Fibroblast of villous mesenchyme (primary cell): ENCODE measurements at regions not wholly inside any gene's neighbourhood (a gene's known extent, or its start where the extent isn't known, plus 50 kb on each side); places are given as distances from the start of the nearest gene placed in this dataset.

ENCODE experiments used
- DNase-seq: peaks from one replicate; pipeline ENCODE4 v3.0.0-alpha.2; 2010; ENCODE audit warnings: low read depth
- H3K4me3 ChIP-seq: 2 replicates; pipeline ENCODE4 v1.5.1; 2011; ENCODE audit warnings: low read depth, mild to moderate bottlenecking, low read length
- TF ChIP-seq, protein P1 (sequence below): IDR thresholded peaks from 2 replicates; pipeline ENCODE4 v1.5.1; 2012; ENCODE audit warnings: low read depth, mild to moderate bottlenecking, low read length; ENCODE audit not compliant: insufficient read depth

DNA sequence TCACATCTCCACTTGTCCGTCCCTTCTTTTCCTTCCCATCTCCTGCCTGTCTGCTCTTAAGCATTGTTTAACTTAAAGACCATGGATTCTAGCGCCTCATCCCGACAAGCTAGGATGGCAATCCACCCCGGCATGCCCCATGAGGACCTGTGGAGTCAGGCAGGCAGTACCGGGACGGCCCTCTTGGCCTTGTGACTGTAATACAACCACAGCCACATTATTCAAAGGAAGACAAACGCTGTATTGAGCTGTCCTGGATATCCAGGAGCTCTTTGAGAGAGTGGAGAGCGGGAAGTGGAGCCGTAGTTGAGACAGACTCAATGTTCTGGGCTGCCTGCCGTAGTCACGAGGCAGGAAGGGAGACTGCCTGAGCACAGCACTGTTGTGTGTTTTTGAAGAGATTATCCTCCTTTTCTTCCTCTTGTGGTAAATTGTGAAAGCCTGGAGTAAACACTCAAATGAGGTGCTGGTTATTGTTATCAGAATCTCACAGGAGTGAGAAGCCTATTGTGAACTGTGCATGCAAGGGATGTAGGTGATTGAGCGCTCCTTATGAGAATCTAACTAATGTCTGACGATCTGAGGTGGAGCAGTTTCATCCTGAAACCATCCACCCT, 929.8 kb upstream of the CNTNAP5 start:
- H3K4me3 ChIP-seq: no peak overlapping the region
- TF ChIP-seq, protein P1, sequence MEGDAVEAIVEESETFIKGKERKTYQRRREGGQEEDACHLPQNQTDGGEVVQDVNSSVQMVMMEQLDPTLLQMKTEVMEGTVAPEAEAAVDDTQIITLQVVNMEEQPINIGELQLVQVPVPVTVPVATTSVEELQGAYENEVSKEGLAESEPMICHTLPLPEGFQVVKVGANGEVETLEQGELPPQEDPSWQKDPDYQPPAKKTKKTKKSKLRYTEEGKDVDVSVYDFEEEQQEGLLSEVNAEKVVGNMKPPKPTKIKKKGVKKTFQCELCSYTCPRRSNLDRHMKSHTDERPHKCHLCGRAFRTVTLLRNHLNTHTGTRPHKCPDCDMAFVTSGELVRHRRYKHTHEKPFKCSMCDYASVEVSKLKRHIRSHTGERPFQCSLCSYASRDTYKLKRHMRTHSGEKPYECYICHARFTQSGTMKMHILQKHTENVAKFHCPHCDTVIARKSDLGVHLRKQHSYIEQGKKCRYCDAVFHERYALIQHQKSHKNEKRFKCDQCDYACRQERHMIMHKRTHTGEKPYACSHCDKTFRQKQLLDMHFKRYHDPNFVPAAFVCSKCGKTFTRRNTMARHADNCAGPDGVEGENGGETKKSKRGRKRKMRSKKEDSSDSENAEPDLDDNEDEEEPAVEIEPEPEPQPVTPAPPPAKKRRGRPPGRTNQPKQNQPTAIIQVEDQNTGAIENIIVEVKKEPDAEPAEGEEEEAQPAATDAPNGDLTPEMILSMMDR: no peak
- DNase-seq: no peak

DNA sequence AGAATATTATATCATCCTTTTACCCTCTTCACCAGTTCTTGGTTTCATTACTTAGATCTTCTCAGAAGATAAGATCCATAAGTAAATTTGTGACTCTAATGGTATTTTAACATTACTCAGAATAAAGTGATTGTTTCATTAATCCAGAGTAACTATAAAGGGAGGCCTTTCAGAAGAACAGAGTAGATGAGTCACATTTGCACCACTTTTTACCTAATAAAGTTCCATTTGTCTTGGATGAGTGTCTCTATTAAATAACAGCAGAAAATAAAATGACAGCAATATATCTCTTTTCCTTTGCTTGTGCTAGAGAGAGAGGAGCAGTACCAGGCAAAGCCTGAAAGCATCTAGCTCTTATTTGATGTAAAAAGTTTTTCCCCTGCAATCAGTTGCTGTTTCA, 926.5 kb upstream of the CNTNAP5 start:
- no peak for DNase-seq
- no peak overlapping the region for H3K4me3 ChIP-seq
- TF ChIP-seq, protein P1: no peak

DNA sequence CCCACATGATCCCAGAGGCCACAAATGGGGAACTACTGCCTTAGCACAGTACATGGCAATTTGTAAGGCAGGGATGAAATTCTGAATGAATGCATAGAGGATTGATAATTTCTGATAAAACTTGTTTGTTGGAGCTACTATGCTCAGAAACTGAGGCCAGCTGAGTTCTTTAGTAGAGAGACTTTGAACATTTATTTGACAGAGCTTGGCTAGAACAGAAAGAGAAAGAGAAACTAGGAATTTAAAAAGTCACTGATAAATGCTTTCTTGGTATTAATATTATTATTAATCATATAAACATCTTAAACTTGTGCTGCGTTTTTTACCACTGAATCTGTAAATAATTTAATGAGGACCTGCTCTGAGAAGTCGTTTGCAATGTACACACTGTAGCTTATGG, 923.7 kb upstream of the CNTNAP5 start:
- TF ChIP-seq, protein P1: no peak
- no peak overlapping the region for H3K4me3 ChIP-seq
- peak; percentile 27 for DNase-seq

DNA sequence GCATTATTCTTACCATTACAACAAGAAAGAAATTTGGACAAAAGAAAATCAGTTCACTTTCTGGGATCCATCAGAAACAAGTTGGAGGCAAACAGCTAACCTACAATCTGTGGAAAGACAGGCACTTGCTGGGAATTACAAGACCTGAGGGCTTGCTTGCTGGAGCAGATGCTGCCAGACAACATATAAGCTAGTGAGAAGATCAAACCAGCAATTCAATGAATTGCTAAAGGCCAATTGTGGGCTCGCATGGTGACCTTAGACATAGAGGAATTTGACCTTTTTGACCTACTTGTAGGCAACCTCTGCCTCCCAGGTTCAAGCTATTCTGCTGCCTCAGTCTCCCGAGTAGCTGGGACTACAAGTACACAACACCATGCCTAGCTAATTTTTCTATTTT, 921.2 kb upstream of the CNTNAP5 start:
- TF ChIP-seq, protein P1: no peak
- no peak for DNase-seq
- H3K4me3 ChIP-seq: no peak overlapping the region

DNA sequence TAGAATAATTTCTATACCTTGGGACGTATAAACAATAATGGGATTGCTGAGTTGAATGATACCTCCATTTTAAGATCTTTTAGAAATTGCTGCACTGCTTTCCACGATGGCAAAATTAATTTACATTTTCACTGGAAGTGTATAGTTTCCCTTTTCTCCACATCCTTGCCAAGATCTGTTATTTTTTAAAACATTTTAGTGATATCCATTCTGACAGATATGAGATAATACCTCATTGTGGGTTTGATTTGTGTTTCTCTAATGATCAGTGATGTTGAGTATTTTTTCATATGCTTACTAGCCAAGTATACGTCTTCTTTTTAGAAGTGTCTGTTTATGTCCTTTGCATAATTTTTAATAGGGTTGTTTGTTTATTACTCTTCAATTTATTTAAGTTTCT, 908.5 kb upstream of the CNTNAP5 start:
- TF ChIP-seq, protein P1: no peak

DNA sequence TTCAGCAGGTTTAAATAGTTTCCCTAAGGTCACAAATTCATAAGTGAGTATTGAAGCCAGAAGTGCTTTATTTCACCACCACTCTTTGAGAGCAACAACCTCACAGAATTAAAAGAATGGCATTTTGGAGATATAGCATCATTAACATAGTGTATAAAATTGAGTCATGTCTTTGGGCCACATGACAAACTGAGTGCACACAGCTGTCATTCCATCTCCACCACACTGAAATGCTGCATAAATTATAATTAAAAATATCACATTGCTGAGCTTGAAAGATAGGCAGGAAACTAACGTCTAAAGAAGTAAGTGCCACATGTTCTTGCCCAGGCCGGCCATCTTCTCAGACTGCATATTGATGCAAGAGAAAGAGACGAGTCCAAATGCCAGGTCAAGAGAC, 897.9 kb upstream of the CNTNAP5 start:
- no peak overlapping the region for H3K4me3 ChIP-seq
- no peak for DNase-seq
- TF ChIP-seq, protein P1: no peak

More for the DNA sequence above, 908.5 kb upstream of the CNTNAP5 start:
- H3K4me3 ChIP-seq: no peak overlapping the region
- no peak for DNase-seq

DNA sequence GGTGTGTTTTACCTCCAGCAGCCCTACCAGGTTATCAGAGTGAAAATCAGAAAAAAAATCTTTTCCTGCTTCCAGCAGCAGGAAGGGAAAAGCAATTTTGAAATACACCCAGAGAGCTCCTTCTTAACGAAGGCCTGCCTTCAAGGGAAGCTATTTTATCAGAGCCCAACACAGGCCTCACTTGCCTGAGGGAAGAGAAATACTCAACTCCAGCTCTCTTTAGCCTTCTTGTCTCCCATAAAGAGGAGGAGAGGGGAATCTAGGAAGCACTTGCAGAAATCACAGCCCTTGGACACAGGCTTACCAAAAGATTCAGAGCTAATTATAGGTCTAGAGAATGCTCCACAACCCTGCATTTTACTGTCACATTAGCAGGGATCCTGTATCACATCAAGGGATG, 896.1 kb upstream of the CNTNAP5 start:
- DNase-seq: no peak
- no peak overlapping the region for H3K4me3 ChIP-seq
- TF ChIP-seq, protein P1: no peak
